Transverse colon (tissue), 4 donors: ENCODE measurements at regions not wholly inside any gene's neighbourhood (a gene's known extent, or its start where the extent isn't known, plus 50 kb on each side); places are given as distances from the start of the nearest gene placed in this dataset.

Experiments used
- DNase-seq: peaks from one replicate; pipeline ENCODE4 v3.0.0-alpha.2; 2019
- H3K27ac ChIP-seq, 4 donors: fragments of 200-600 bp; sonication (generic); 2 replicates each; pipeline ENCODE4 v1.5.1; 2016 to 2018; ENCODE audit warnings: inconsistent platforms in 4 of 4
- H3K27me3 ChIP-seq: fragments of 200-600 bp; sonication (generic); 2 replicates; pipeline ENCODE4 v1.5.1; 2017; ENCODE audit warnings: inconsistent platforms
- H3K36me3 ChIP-seq, 4 donors: fragments of 200-600 bp; sonication (generic); 2 replicates each; pipeline ENCODE4 v1.5.1; 2017 to 2019; ENCODE audit warnings: inconsistent platforms in 4 of 4
- H3K4me1 ChIP-seq, 4 donors: fragments of 200-600 bp; sonication (generic); 2 replicates each; pipeline ENCODE4 v1.5.1; 2017 to 2020; ENCODE audit warnings: inconsistent platforms in 4 of 4
- H3K4me3 ChIP-seq, 4 donors: fragments of 200-600 bp; sonication (generic); 1 replicate in 1 of 4; 2 replicates in 3 of 4; pipeline versions ENCODE4 v1.5.1 to v1.6.1; 2017 to 2019; ENCODE audit warnings: inconsistent platforms in 4 of 4
- H3K9me3 ChIP-seq, 2 donors: fragments of 200-600 bp; sonication (generic); 2 replicates each; pipeline ENCODE4 v1.5.1; 2017 to 2019; ENCODE audit warnings: inconsistent platforms in 2 of 2
- CTCF ChIP-seq, 5 experiments: fragments of 200-600 bp in 3 of 5; fragments of 450-650 bp in 2 of 5; sonication (generic) in 3 of 5; IDR thresholded peaks; 1 replicate in 2 of 5; 2 replicates in 3 of 5; pipeline ENCODE4 v1.5.1; 2016 to 2017; ENCODE audit warnings: antibody characterized with exemption in 5 of 5, inconsistent platforms in 3 of 5, mild to moderate bottlenecking in 2 of 5, moderate library complexity in 1 of 5
- EP300 ChIP-seq: sonication (generic); formaldehyde crosslinking; IDR thresholded peaks from one replicate; pipeline ENCODE4 v1.6.1; 2017; ENCODE audit warnings: antibody characterized with exemption, low read depth
- POLR2A ChIP-seq: fragments of 450-650 bp; IDR thresholded peaks from one replicate; pipeline ENCODE4 v1.6.1; 2016; ENCODE audit warnings: antibody characterized with exemption, mild to moderate bottlenecking, moderate library complexity
- POLR2AphosphoS5 ChIP-seq, 3 donors: sonication (generic); formaldehyde crosslinking; IDR thresholded peaks; one replicate each; pipeline ENCODE4 v1.6.1; 2016; ENCODE audit warnings: antibody characterized with exemption in 3 of 3
- WGBS, 2 donors: methylation state at CpG; one replicate each; pipeline ENCODE4 v1.1.5; 2018; ENCODE audit warnings: low coverage in 1 of 2; 5-methylcytosine and 5-hydroxymethylcytosine counted together
- in situ Hi-C, 4 donors: fragments of 200-750 bp; cut with MboI; loops; one replicate each; pipeline versions ENCODE4 v1.15.0 to v1.15.1; 2017; ENCODE audit warnings: low sequenced_read_pairs in 3 of 4, low pct_ligation_motif_present in 1 of 4, low pct_unique_long_range_greater_than_20kb in 1 of 4
- intact Hi-C: fragments of 100-400 bp; cut with DNase I; formaldehyde crosslinking; loops from one replicate; pipeline ENCODE4 v1.15.1; 2023; ENCODE audit warnings: low total_unique reads

GRCh38 chr5:116359592-116359991 lies 215.0 kb downstream of the SEMA6A start:
- Histone ChIP-seq H3K27me3 (no peaks in the 10 kb centered on the region), H3K36me3 (no peaks in the 10 kb centered on the region), H3K9me3 (peaks cover 0 to 3% of the 10 kb centered on the region in 2 donors), H3K4me3 (no peak overlapping the region), H3K4me1 (peaks cover 13 to 39% (median 23%) of the 10 kb centered on the region in 4 donors), H3K27ac (peak overlapping the region in 2 of 4 donors; percentile 41 to 51)
- no peak for DNase-seq
- TF ChIP-seq POLR2A = no peak
- no peak for TF ChIP-seq CTCF (IDR thresholded peaks at IDR 0.05)
- no peak for TF ChIP-seq POLR2AphosphoS5 (IDR thresholded peaks at IDR 0.05)
- TF ChIP-seq EP300 = no peak
- 78% methylated on average over 1 of the region's 1 CpG; no CpG with 5 or more reads in 1 of the 2 donors for WGBS, 2 donors
- in situ Hi-C loops (loop anchor here in 1 of 4 donors (25.0 kb wide), 1 partner anchor 222 kb away; no protein-coding TSS in a partner anchor), intact Hi-C loops (no loop called here)

GRCh38 chr5:116358911-116359418 lies 215.7 kb downstream of the SEMA6A start:
- Histone ChIP-seq H3K4me3 (no peak overlapping the region), H3K27me3 (no peaks in the 10 kb centered on the region), H3K4me1 (peaks cover 13 to 39% (median 23%) of the 10 kb centered on the region in 4 donors), H3K9me3 (peaks cover 0 to 5% of the 10 kb centered on the region in 2 donors), H3K36me3 (no peaks in the 10 kb centered on the region), H3K27ac (peak overlapping the region in 1 of 4 donors; percentile 51)
- 55 to 58% methylated on average over 1 of the region's 1 CpG for WGBS, 2 donors
- in situ Hi-C loops (loop anchor here in 1 of 4 donors (25.0 kb wide), 1 partner anchor 222 kb away; no protein-coding TSS in a partner anchor), intact Hi-C loops (no loop called here)
- TF ChIP-seq POLR2A = no peak
- no peak for TF ChIP-seq EP300
- no peak for TF ChIP-seq POLR2AphosphoS5 (IDR thresholded peaks at IDR 0.05)
- no peak for TF ChIP-seq CTCF (IDR thresholded peaks at IDR 0.05)
- no peak for DNase-seq

- Histone ChIP-seq H3K36me3 (no peaks in the 10 kb centered on the region), H3K4me3 (no peak overlapping the region), H3K27ac (no peak overlapping the region), H3K27me3 (no peaks in the 10 kb centered on the region), H3K4me1 (peaks cover 13 to 39% (median 23%) of the 10 kb centered on the region in 4 donors), H3K9me3 (peaks cover 0 to 5% of the 10 kb centered on the region in 2 donors)
- no peak for TF ChIP-seq POLR2A
- no peak for TF ChIP-seq CTCF (IDR thresholded peaks at IDR 0.05)
- no peak for TF ChIP-seq EP300
- no peak for TF ChIP-seq POLR2AphosphoS5 (IDR thresholded peaks at IDR 0.05)
- in situ Hi-C loops (loop anchor here in 1 of 4 donors (25.0 kb wide), 1 partner anchor 221 kb away; no protein-coding TSS in a partner anchor), intact Hi-C loops (no loop called here)
- no peak for DNase-seq
Observed at GRCh38 chr5:116358015-116358523, 216.6 kb downstream of the SEMA6A start.

- Histone ChIP-seq H3K4me1 (peaks cover 9 to 36% (median 18%) of the 10 kb centered on the region in 4 donors), H3K4me3 (no peak overlapping the region), H3K27ac (peak overlapping the region in 3 of 4 donors; percentile 32 to 48 (median 41)), H3K36me3 (no peaks in the 10 kb centered on the region), H3K27me3 (no peaks in the 10 kb centered on the region), H3K9me3 (peaks cover 0 to 5% of the 10 kb centered on the region in 2 donors)
- intact Hi-C loops (no loop called here), in situ Hi-C loops (loop anchor here in 1 of 4 donors (25.0 kb wide), 1 partner anchor 219 kb away; no protein-coding TSS in a partner anchor)
- DNase-seq = no peak
- TF ChIP-seq CTCF (IDR thresholded peaks at IDR 0.05) = no peak
- no peak for TF ChIP-seq POLR2AphosphoS5 (IDR thresholded peaks at IDR 0.05)
- TF ChIP-seq POLR2A = no peak
- no peak for TF ChIP-seq EP300
- WGBS, 2 donors = 62 to 64% methylated on average over 5 to 6 of the region's 6 CpGs
Observed at GRCh38 chr5:116355819-116356601, 218.6 kb downstream of the SEMA6A start.
